ENCODE measurements at regions not wholly inside any gene's neighbourhood (a gene's known extent, or its start where the extent isn't known, plus 50 kb on each side); places are given as distances from the start of the nearest gene placed in this dataset.

GRCh38 chr4:4724321-4724720 is 135.1 kb upstream of the MSX1 start:
- Histone ChIP-seq H3K9me3 (ENCODE audit: control insufficient read depth, low read length) (peaks cover 7% of the 10 kb centered on the region), H3K36me3 (ENCODE audit: control insufficient read depth in 1 of 2, insufficient read depth in 2 of 2, low read length in 1 of 2) (no peaks in the 10 kb centered on the region), H3K4me1 (ENCODE audit: control insufficient read depth in 1 of 2, insufficient read depth in 2 of 2, low read length in 2 of 2) (no peaks in the 10 kb centered on the region), H3K27me3 (ENCODE audit: control insufficient read depth in 1 of 2, insufficient read depth in 2 of 2, low read length in 1 of 2) (no peaks in the 10 kb centered on the region), H3K4me3 (ENCODE audit: low read length in 2 of 2) (no peak overlapping the region), H3K27ac (ENCODE audit: low read depth in 1 of 2, low read length in 2 of 2) (no peak overlapping the region)
- DNase-seq (no peak), ATAC-seq (ENCODE audit: low FRiP score) (no peak)
- WGBS, 2 donors, result 78 to 83% methylated on average over 4 of the region's 4 CpGs
- intact Hi-C loops (cut with DNase I), result no loop called here

GRCh38 chr4:4721636-4722035 is 137.8 kb upstream of the MSX1 start:
- ATAC-seq (ENCODE audit: low FRiP score) (no peak), DNase-seq (no peak)
- Histone ChIP-seq H3K9me3 (ENCODE audit: control insufficient read depth, low read length) (peaks cover 7% of the 10 kb centered on the region), H3K4me3 (ENCODE audit: low read length in 2 of 2) (no peak overlapping the region), H3K4me1 (ENCODE audit: control insufficient read depth in 1 of 2, insufficient read depth in 2 of 2, low read length in 2 of 2) (no peaks in the 10 kb centered on the region), H3K27me3 (ENCODE audit: control insufficient read depth in 1 of 2, insufficient read depth in 2 of 2, low read length in 1 of 2) (no peaks in the 10 kb centered on the region), H3K27ac (ENCODE audit: low read depth in 1 of 2, low read length in 2 of 2) (no peak overlapping the region), H3K36me3 (ENCODE audit: control insufficient read depth in 1 of 2, insufficient read depth in 2 of 2, low read length in 1 of 2) (no peaks in the 10 kb centered on the region)
- 90 to 93% methylated on average over 5 of the region's 5 CpGs for WGBS, 2 donors
- intact Hi-C loops (cut with DNase I), result no loop called here

DNA sequence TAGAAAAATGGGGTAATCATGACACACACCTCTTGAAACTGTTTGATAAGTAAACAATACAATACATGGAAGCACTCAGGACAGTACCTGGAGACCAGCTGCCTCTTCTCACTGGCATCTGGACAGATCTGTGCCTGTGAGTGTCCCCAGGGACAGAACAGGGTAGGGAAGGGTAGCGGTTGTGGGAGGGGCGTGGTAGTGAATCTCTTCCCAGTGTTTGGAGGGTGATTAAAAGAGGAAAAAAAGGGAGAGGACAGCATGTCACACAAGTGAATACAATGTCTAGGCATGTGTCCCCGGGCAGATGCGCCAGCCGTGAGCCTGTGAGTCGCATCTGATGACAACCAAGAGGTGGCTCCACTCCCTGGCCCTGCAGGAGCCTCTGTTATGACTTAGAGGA is 138.8 kb upstream of the MSX1 start:
- Histone ChIP-seq H3K4me3 (ENCODE audit: low read length in 2 of 2) (no peak overlapping the region), H3K9me3 (ENCODE audit: control insufficient read depth, low read length) (peaks cover 1% of the 10 kb centered on the region), H3K27me3 (ENCODE audit: control insufficient read depth in 1 of 2, insufficient read depth in 2 of 2, low read length in 1 of 2) (no peaks in the 10 kb centered on the region), H3K4me1 (ENCODE audit: control insufficient read depth in 1 of 2, insufficient read depth in 2 of 2, low read length in 2 of 2) (no peaks in the 10 kb centered on the region), H3K27ac (ENCODE audit: low read depth in 1 of 2, low read length in 2 of 2) (no peak overlapping the region), H3K36me3 (ENCODE audit: control insufficient read depth in 1 of 2, insufficient read depth in 2 of 2, low read length in 1 of 2) (no peaks in the 10 kb centered on the region)
- intact Hi-C loops (cut with DNase I), result no loop called here
- WGBS, 2 donors, result 77 to 95% methylated on average over 6 of the region's 6 CpGs
- DNase-seq, result no peak
- ATAC-seq (ENCODE audit: low FRiP score), result no peak

- DNase-seq, result no peak
- 71 to 80% methylated on average over 4 of the region's 4 CpGs for WGBS, 2 donors
- intact Hi-C loops (cut with DNase I), result no loop called here
- no peak overlapping the region for H3K27ac ChIP-seq (ENCODE audit: low read depth in 1 of 2, low read length in 2 of 2)
- H3K4me1 ChIP-seq (ENCODE audit: control insufficient read depth in 1 of 2, insufficient read depth in 2 of 2, low read length in 2 of 2), result no peaks in the 10 kb centered on the region
- H3K27me3 ChIP-seq (ENCODE audit: control insufficient read depth in 1 of 2, insufficient read depth in 2 of 2, low read length in 1 of 2), result no peaks in the 10 kb centered on the region
- ATAC-seq (ENCODE audit: low FRiP score), result no peak
- H3K36me3 ChIP-seq (ENCODE audit: control insufficient read depth in 1 of 2, insufficient read depth in 2 of 2, low read length in 1 of 2), result no peaks in the 10 kb centered on the region
- H3K4me3 ChIP-seq (ENCODE audit: low read length in 2 of 2), result no peak overlapping the region
- H3K9me3 ChIP-seq (ENCODE audit: control insufficient read depth, low read length), result no peaks in the 10 kb centered on the region
These were observed 140.0 kb upstream of the MSX1 start for GRCh38 chr4:4719436-4719835.

- intact Hi-C loops (cut with DNase I), result no loop called here
- Histone ChIP-seq H3K4me3 (ENCODE audit: low read length in 2 of 2) (no peak overlapping the region), H3K36me3 (ENCODE audit: control insufficient read depth in 1 of 2, insufficient read depth in 2 of 2, low read length in 1 of 2) (no peaks in the 10 kb centered on the region), H3K4me1 (ENCODE audit: control insufficient read depth in 1 of 2, insufficient read depth in 2 of 2, low read length in 2 of 2) (no peaks in the 10 kb centered on the region), H3K27me3 (ENCODE audit: control insufficient read depth in 1 of 2, insufficient read depth in 2 of 2, low read length in 1 of 2) (no peaks in the 10 kb centered on the region), H3K27ac (ENCODE audit: low read depth in 1 of 2, low read length in 2 of 2) (no peak overlapping the region), H3K9me3 (ENCODE audit: control insufficient read depth, low read length) (no peaks in the 10 kb centered on the region)
- DNase-seq (no peak), ATAC-seq (ENCODE audit: low FRiP score) (no peak)
- 84 to 86% methylated on average over 6 of the region's 6 CpGs for WGBS, 2 donors
These were observed 141.8 kb upstream of the MSX1 start for GRCh38 chr4:4717692-4718091.

DNA sequence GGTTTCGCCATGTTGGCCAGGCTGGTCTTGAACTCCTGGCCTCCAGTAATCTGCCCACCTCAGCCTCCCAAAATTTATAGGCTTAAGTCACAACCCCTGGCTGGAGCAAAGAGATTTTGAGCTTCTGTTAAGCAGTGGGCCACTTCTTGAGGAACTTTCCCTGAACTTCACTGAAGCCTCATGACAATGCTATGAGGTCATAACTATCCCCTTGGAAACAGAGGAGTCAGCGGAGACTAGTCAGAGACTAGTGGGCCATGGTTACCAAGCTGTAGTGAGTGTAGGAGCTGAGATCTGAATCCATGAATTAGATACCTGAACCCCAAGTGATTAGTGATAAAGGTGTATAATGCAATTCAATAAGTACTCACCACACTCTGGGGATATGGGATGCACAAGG is 145.1 kb upstream of the MSX1 start:
- H3K4me3 ChIP-seq (ENCODE audit: low read length in 2 of 2), result no peak overlapping the region
- DNase-seq (no peak), ATAC-seq (ENCODE audit: low FRiP score) (no peak)
- no peaks in the 10 kb centered on the region for H3K36me3 ChIP-seq (ENCODE audit: control insufficient read depth in 1 of 2, insufficient read depth in 2 of 2, low read length in 1 of 2)
- no peaks in the 10 kb centered on the region for H3K27me3 ChIP-seq (ENCODE audit: control insufficient read depth in 1 of 2, insufficient read depth in 2 of 2, low read length in 1 of 2)
- H3K4me1 ChIP-seq (ENCODE audit: control insufficient read depth in 1 of 2, insufficient read depth in 2 of 2, low read length in 2 of 2), result no peaks in the 10 kb centered on the region
- H3K9me3 ChIP-seq (ENCODE audit: control insufficient read depth, low read length), result no peaks in the 10 kb centered on the region
- no peak overlapping the region for H3K27ac ChIP-seq (ENCODE audit: low read depth in 1 of 2, low read length in 2 of 2)
- 94 to 97% methylated on average over 2 of the region's 2 CpGs for WGBS, 2 donors
- intact Hi-C loops (cut with DNase I), result no loop called here

DNA sequence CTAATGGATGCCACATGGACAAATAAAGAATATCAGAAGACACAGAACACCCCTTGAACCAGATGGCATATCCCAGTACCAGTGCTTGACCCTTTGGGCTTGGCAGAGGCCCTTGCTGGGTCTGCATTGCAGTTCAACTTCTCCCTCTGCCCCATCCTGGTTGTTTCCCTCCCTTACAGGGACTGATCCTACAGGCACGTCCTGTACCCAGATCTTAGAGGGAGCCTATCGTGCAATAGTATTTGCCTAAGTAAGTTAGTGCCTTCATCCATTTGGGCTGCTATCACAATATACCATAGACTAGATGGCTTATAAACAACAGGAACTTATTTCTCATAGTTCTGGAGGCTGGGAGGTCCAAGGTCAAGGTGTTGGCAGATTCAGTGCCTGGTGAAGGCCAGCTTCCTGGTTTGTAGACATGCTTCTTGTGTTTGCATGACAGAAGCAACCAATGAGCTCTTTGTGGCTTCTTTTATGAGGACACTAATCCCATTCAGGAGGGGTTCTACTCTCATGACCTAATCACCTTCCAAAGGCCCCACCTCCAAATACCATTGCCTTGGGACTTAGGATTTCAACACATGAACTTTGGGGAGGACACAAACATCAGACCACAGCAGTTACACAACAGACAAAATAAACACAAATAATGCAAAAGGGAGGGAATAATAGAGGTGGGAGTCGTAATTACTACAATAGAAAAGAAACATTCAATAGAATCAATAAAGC is 146.5 kb upstream of the MSX1 start:
- Histone ChIP-seq H3K4me3 (ENCODE audit: low read length in 2 of 2) (no peak overlapping the region), H3K27me3 (ENCODE audit: control insufficient read depth in 1 of 2, insufficient read depth in 2 of 2, low read length in 1 of 2) (no peaks in the 10 kb centered on the region), H3K9me3 (ENCODE audit: control insufficient read depth, low read length) (no peaks in the 10 kb centered on the region), H3K27ac (ENCODE audit: low read depth in 1 of 2, low read length in 2 of 2) (no peak overlapping the region), H3K36me3 (ENCODE audit: control insufficient read depth in 1 of 2, insufficient read depth in 2 of 2, low read length in 1 of 2) (no peaks in the 10 kb centered on the region), H3K4me1 (ENCODE audit: control insufficient read depth in 1 of 2, insufficient read depth in 2 of 2, low read length in 2 of 2) (no peaks in the 10 kb centered on the region)
- intact Hi-C loops (cut with DNase I), result no loop called here
- 96 to 97% methylated on average over 3 of the region's 3 CpGs for WGBS, 2 donors
- DNase-seq, result no peak
- ATAC-seq (ENCODE audit: low FRiP score), result no peak

- WGBS, 2 donors, result 90 to 93% methylated on average over 3 of the region's 3 CpGs
- Histone ChIP-seq H3K27me3 (ENCODE audit: control insufficient read depth in 1 of 2, insufficient read depth in 2 of 2, low read length in 1 of 2) (no peaks in the 10 kb centered on the region), H3K36me3 (ENCODE audit: control insufficient read depth in 1 of 2, insufficient read depth in 2 of 2, low read length in 1 of 2) (no peaks in the 10 kb centered on the region), H3K9me3 (ENCODE audit: control insufficient read depth, low read length) (no peaks in the 10 kb centered on the region), H3K27ac (ENCODE audit: low read depth in 1 of 2, low read length in 2 of 2) (no peak overlapping the region), H3K4me1 (ENCODE audit: control insufficient read depth in 1 of 2, insufficient read depth in 2 of 2, low read length in 2 of 2) (no peaks in the 10 kb centered on the region), H3K4me3 (ENCODE audit: low read length in 2 of 2) (no peak overlapping the region)
- no peak for ATAC-seq (ENCODE audit: low FRiP score)
- intact Hi-C loops (cut with DNase I), result no loop called here
- no peak for DNase-seq
These were observed 147.6 kb upstream of the MSX1 start for GRCh38 chr4:4711902-4712301.

DNA sequence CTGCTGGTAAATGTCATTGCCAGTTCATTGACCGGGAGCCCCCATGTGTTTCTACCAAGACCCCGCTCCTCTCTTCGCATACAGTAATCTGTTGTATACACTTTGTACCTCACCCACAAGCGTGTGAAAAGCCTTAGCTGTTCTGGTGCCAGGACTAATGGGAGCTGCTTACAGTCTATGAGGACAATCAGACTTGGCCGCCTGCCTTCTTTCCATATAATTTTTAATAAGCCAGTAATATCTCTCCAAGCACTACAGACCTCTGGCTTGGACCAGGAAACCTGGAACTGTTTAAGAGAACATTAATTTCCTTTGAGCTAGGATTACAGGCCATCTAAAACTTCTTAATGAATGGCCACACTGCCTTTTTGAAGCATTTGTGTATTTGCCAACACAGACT is 149.7 kb upstream of the MSX1 start:
- H3K27ac ChIP-seq (ENCODE audit: low read depth in 1 of 2, low read length in 2 of 2), result no peak overlapping the region
- H3K4me3 ChIP-seq (ENCODE audit: low read length in 2 of 2), result no peak overlapping the region
- ATAC-seq (ENCODE audit: low FRiP score) (no peak), DNase-seq (no peak)
- no peaks in the 10 kb centered on the region for H3K27me3 ChIP-seq (ENCODE audit: control insufficient read depth in 1 of 2, insufficient read depth in 2 of 2, low read length in 1 of 2)
- intact Hi-C loops (cut with DNase I), result no loop called here
- H3K36me3 ChIP-seq (ENCODE audit: control insufficient read depth in 1 of 2, insufficient read depth in 2 of 2, low read length in 1 of 2), result no peaks in the 10 kb centered on the region
- 90 to 91% methylated on average over 5 of the region's 5 CpGs for WGBS, 2 donors
- no peaks in the 10 kb centered on the region for H3K4me1 ChIP-seq (ENCODE audit: control insufficient read depth in 1 of 2, insufficient read depth in 2 of 2, low read length in 2 of 2)
- H3K9me3 ChIP-seq (ENCODE audit: control insufficient read depth, low read length), result no peaks in the 10 kb centered on the region
